ELF-1 (cell line): ENCODE measurements at regions not wholly inside any gene's neighbourhood (a gene's known extent, or its start where the extent isn't known, plus 50 kb on each side); places are given as distances from the start of the nearest gene placed in this dataset.
"Not testable (repeated sequence)": the region's sequence is repeated elsewhere in the genome, so short reads cannot be mapped to it uniquely, and the experiment has no call there.

Experiments used
- DNase-seq: peaks from one replicate; pipeline ENCODE4 v3.0.0-alpha.2; 2016; ENCODE audit warnings: low read depth, low spot score

- DNase-seq: not testable (repeated sequence)
Measured at GRCh38 chr4:77366876-77367275, 209.9 kb downstream of the CCNG2 start.

- DNase-seq: no peak
Measured at GRCh38 chr4:77367638-77368037, 210.6 kb downstream of the CCNG2 start.

- no peak for DNase-seq
Measured at GRCh38 chr4:77372375-77372774, 215.4 kb downstream of the CCNG2 start.

GRCh38 chr4:77375866-77376607 is 219.0 kb downstream of the CCNG2 start:
- no peak for DNase-seq

GRCh38 chr4:77376788-77377460 is 219.9 kb downstream of the CCNG2 start:
- DNase-seq: no peak

- no peak for DNase-seq
Measured at GRCh38 chr4:77384094-77384493, 221.5 kb upstream of the CXCL13 start.

- DNase-seq: peak; percentile 65
Measured at GRCh38 chr4:77385124-77385969, 220.3 kb upstream of the CXCL13 start.

- DNase-seq: no peak
Measured at GRCh38 chr4:77393996-77394395, 211.6 kb upstream of the CXCL13 start.

- DNase-seq: no peak
Measured at GRCh38 chr4:77395481-77395880, 210.1 kb upstream of the CXCL13 start.

GRCh38 chr4:77398256-77398655 is 207.4 kb upstream of the CXCL13 start:
- no peak for DNase-seq

- DNase-seq: no peak
Measured at GRCh38 chr4:77399831-77400230, 205.8 kb upstream of the CXCL13 start.

- DNase-seq: no peak
Measured at GRCh38 chr4:77413766-77414165, 191.9 kb upstream of the CXCL13 start.

GRCh38 chr4:77415689-77416088 is 189.9 kb upstream of the CXCL13 start:
- DNase-seq: no peak

- no peak for DNase-seq
Measured at GRCh38 chr4:77418333-77418732, 187.3 kb upstream of the CXCL13 start.

GRCh38 chr4:77430847-77431246 is 174.8 kb upstream of the CXCL13 start:
- no peak for DNase-seq

- DNase-seq: no peak
Measured at GRCh38 chr4:77431546-77431945, 174.1 kb upstream of the CXCL13 start.

- no peak for DNase-seq
Measured at GRCh38 chr4:77432717-77433417, 172.8 kb upstream of the CXCL13 start.

GRCh38 chr4:77433418-77433733 is 172.2 kb upstream of the CXCL13 start:
- peak; percentile 17 for DNase-seq

- DNase-seq: no peak
Measured at GRCh38 chr4:77434299-77435092, 171.1 kb upstream of the CXCL13 start.

- no peak for DNase-seq
Measured at GRCh38 chr4:77437079-77437478, 168.5 kb upstream of the CXCL13 start.

GRCh38 chr4:77438549-77438948 is 167.1 kb upstream of the CXCL13 start:
- DNase-seq: no peak
